UCSD-AML1 (cell line): ENCODE measurements at regions not wholly inside any gene's neighbourhood (a gene's known extent, or its start where the extent isn't known, plus 50 kb on each side); places are given as distances from the start of the nearest gene placed in this dataset.

Source experiments
- DNase-seq: peaks from one replicate; lab custom pipeline; 2025; ENCODE audit not compliant: unreplicated experiment; lab: John Stamatoyannopoulos, UW

DNA sequence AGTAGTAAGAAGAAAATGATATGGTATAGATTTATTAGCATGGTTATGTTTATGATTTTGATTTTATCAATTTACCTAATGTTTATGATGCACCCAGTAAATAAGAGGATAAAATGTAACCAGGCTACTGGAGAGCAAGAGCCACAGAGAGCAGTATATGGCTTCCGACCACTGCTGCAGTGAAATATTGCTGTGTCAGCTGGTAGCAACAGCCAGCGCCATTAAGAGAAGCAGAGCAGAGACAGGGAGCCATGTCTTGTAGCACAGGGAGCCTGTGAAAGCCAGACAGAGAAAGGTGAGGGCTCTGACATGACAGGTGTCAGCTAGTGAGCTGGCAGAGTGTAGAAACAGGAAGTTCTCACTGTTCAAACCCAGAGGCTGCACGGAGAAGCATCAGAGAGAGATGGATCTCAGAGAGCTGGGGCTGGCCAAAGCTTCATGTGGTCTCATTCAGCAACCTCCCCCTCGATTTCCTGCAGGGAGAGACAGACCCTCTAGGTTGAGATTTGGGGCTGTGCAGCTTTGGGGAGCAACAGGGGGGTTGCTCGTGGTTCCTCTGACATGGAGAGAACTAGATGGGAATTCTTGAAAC is 202.1 kb downstream of the MED10 start:
- no peak for DNase-seq

DNA sequence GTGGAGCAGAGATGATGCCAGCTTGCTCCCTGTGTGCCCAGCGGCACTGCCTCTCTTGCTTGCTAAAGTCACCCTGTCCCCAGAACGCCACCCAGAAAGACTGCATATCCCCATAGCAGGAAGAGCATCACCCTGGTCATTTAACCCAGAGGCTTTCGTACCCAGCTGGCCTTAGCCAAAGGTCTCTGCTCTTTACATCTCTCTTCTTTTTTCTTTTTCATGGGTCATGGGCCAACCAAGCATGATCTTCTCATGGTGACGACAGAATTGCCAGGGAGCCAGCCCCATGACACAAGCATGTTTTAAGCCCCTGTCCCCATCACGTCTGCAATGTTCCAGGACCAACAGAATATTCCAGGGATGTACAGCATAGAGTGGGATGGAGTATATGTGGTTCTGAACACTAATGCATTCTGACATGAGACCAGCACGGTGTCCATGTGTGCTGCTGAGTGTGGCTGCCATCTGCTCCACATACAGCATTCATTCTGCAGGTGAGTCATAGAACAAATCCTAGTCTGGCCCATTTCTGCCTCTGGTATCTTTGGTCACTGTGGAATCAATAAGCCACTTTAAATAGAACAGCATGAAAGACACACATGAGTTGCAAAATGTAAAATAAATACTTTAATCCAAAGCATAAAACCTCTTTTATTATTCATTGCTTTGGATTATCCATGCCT is 203.0 kb downstream of the MED10 start:
- DNase-seq, result no peak

DNA sequence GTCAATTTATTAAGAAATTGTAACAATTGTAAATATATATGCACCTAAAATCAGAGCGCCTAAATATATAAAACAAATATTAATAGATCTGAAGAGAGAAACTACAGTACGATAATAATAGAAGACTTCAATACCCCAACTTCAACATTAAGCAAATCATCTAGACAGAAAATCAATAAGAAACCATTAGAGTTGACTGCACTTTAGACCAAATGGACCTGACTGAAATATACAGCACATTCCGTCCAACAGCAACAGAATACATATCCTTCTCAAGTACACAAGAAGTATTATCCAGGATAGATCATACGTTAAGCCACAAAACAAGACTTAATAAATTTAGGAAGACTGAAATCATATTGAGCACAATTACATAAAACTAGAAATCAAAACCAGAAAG is 208.7 kb downstream of the MED10 start:
- DNase-seq, result no peak

DNA sequence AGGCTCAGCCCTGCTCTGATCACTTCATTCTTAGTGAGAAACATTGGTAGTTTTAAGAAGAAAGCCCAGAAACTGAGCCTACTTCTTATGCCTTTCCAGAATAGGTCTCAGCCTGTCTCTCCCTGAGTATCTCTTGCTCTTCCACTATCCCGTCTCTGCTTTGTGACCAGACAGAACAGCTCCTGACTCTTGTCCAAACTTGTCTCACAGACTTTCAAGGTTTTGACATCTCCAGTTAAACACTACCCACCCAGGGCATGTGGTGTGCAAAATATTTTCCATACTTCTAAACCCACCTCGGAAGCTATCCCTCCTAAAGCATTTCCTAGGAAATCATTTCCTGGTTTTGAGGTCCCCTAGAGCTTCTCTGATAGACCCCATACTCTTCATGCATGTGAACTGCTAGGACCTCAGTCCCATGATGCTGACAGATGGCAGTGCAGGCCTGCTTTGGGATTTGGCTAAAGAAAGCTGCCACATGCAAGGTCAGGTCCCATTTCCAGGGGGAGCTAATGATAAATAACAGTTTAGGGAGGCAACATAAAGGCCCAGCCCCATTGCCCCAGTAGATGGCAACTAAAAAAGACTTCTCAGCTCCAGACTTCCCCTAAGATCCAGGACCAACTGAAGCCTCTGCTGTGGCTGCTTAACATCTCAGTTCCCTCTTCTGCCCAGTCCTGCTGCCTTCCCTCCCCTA is 211.5 kb downstream of the MED10 start:
- DNase-seq, result no peak

DNA sequence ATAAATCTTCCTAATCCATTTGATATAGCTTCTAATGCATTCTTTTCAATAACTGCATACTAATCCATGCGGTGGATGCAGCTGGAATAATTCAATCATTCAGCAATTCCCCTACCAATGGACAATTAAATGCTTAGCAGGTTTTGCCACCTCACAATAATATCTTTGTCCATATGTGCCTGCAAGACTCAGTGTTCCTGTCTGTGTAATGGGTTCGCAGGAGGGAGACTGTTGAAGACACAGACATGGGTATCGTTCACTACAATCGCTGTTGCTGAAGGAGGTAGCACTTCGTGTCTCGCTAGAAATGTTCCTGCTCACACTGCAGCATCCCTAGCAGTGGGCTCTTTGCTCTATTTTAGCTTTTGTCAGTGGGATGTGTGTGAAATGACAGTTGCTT is 214.4 kb downstream of the MED10 start:
- DNase-seq, result no peak

DNA sequence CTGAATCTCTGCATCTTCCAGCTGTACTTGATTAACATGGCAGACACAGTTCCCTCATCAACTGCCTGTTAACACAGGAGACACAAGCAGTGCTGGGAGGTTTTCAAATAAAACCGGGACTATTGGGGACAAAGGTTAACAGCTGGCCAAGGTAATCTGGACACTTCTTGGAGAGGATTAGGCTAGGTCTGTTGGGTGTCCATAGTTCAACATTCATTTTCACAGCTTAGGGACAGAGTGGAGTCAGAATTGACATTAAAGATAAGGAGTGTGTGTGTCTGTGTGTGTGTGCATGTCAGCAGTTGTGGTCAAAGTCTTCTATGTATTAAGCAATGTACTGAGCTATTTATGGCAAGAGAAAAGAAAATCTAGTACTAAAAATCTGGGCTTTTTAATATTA is 216.2 kb downstream of the MED10 start:
- no peak for DNase-seq

GRCh38 chr5:6161257-6161656 is 217.1 kb downstream of the MED10 start:
- DNase-seq, result no peak

DNA sequence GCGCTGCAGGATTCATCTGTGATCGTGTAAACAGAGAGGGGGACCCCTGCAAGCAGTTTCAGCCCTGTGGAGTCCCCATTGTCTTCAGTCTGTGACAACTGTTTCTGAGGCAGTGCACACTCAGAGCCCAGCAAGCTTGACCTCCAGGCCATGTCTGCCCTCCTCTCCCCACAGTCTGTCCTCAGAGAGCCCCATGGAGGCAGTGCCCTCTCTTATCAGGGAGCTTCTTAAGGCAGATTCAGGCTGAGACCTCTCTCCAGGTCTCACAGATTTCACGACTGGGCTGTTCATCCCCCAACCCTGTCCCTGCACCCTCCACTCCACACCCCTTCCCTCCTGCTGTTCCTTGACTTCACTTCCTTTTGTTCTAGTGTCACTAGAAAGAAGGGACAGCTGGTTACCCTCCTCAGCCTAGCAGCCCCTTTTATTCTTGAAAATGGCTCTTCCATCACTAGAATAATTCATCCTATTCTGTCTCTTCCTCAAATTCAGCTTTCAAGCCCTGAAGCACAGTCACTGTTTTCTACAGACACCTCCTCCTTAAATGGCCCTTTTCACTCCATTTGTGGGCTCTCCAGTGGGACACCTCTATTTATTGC is 218.4 kb downstream of the MED10 start:
- no peak for DNase-seq

GRCh38 chr5:6158974-6159831 is 219.1 kb downstream of the MED10 start:
- DNase-seq, result no peak

DNA sequence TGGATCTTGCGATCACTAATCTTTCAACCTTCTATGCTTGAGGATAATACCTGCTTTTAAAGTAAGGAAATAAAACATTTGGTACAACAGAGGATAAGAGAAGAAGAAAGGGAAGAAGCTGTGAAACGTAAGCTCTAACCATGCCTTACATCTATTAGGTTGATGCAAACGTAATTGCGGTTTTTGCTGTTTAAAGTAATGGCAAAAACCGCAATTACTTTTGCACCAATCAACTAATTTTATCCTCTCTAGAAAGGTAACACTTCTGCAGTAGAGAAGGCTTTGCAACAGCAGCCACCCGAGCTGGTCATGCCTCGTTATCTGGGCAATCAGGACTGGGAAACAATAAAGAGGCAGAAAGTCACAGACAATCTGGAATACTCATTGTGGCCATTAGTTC is 224.1 kb downstream of the MED10 start:
- no peak for DNase-seq

DNA sequence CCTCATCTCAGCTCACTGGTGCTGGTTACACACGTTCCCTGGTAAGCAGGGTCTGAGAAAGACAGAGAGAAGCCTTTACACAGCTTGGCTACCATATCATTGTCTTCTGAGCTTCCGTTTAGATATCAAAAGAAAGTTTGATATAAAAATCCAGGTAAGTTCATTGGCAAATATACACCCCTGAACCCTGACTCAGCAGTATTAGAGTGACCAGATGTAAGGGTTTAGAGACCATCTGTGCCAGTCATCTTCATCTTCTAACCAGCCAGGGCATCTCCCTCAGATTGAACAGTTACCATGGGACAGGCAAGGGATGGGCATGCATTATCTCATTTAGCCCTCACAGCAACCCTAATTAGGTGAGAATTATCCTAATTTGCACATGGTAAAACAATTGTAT is 232.1 kb downstream of the MED10 start:
- no peak for DNase-seq

GRCh38 chr5:6145616-6146237 is 232.6 kb downstream of the MED10 start:
- DNase-seq, result no peak

- DNase-seq, result no peak
Measured at GRCh38 chr5:6143523-6143922, 234.8 kb downstream of the MED10 start.

GRCh38 chr5:6142353-6142752 is 236.0 kb downstream of the MED10 start:
- DNase-seq, result no peak

GRCh38 chr5:6140219-6140618 is 238.1 kb downstream of the MED10 start:
- DNase-seq, result no peak

DNA sequence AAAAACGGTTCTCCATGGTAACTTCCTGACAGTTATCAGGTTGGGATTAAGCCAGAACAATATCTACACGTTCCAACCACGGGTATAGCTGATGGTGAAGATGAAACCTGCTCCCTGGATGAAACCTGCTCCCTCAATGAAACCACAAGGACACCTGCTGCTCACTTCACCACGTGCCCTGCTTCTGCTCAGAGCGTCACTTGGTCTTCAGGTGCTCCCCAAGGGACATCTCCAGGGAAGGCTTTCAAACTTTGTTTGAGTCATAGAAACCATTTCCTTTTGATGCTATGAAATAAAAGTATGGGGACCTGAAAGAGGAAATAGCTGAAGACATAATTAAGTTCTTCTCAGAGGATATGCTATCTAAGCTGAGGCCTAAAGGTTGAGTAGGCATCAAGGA is 242.4 kb downstream of the MED10 start:
- DNase-seq, result no peak

DNA sequence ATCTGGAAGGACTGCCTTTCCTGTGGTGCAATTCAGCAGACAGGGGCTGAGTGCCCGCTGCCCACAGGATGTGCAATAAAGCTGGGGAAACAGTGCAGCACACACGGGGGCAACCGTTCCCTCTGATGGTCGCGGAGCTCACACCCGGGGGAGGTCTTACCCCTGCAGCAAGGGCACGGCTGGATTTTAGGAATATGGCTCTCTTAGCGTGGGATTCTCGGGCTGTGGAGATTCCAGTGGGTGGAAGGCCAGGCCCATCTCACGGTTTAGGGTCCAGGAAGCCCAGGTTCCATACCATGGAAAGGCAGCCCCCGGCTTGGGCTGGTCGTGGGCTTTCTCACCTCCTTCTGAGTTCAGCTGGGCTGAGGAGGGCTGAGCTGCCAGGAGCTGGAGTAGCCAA is 244.1 kb downstream of the MED10 start:
- no peak for DNase-seq

DNA sequence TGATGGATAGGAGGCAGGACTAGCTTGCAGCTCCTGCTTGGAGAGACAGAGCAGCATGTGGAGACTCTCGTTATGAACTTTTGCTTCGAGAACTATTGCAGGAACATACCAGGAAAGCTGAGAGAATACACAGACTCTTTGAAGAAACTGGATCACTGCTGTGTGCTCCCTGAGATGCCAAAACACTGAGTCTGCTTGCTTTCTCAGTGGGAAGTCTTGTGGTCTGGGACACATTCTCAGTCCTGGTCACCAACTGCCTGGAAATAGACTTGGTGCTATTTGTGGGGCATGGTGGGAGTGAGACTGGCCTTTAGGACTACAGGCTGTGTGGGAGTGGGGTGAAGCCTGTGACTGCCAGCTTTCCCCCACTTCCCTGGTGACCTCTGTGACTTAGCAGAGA is 252.6 kb downstream of the MED10 start:
- DNase-seq, result no peak

DNA sequence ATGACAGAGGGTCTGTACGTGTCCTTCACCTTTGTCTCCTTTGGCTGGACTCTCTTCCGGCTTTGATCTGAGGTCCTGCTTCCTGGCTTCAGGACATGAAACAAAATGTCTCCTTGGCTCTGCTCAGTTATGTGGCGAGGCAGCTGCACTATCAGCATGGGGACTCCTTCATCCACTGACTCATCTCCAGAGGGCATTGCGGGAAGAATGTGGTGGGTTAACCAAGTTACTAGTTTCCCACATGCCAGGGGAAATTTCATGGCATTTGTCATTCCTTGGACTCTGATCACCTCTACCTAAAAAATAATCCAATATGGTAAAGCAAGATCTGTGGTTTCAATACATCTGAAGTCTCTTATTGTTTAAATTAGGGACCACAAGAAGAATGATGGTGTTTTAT is 259.7 kb downstream of the MED10 start:
- no peak for DNase-seq

DNA sequence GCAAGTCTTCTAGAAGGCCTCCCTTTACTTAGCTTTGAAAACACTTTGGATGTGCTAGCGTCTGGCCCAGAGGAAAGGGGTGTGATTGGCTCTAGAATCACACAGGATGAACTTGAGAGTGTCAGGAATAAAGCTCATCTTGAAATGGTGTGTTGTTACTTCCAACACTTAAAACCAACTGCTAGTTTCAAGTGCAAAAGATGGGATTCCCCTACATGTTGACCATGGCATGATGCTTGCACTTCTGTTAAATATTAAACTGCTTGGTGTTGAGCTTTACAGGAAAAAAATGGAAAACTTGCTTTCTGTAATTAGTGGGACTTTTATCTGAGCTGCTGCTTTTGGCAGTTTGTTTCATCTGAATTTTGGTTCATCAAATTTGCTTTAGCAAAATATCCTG is 261.1 kb downstream of the MED10 start:
- no peak for DNase-seq

DNA sequence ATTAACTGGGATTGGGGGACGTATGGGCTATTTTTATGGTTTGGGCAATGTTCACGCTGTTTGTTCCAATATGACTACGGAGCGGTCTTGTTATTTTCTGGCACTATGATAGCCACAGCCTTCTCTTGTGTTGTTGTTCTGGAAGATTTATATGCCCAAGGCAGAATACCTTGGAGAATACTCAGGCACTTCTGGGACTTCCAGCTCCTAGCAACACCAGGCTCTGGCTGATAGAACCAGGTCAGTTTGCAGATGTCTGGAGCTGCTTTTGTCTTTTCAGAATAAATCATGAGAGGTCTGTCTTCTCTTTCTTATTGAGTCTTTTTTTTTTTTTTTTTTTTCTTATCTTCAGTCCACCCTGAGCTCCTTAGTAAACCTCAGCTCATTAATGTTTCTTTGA is 262.5 kb downstream of the MED10 start:
- no peak for DNase-seq
